GM11168 (cell line): ENCODE measurements at regions not wholly inside any gene's neighbourhood (a gene's known extent, or its start where the extent isn't known, plus 50 kb on each side); places are given as distances from the start of the nearest gene placed in this dataset.
"Not testable (repeated sequence)": the region's sequence is repeated elsewhere in the genome, so short reads cannot be mapped to it uniquely, and the experiment has no call there.

Experiments used
- in situ Hi-C: fragments of 300-500 bp; cut with MboI; formaldehyde crosslinking; loops from one replicate; pipeline ENCODE4 v1.12.0; 2022; ENCODE audit warnings: low sequenced_read_pairs; ENCODE audit not compliant: unreplicated experiment

DNA sequence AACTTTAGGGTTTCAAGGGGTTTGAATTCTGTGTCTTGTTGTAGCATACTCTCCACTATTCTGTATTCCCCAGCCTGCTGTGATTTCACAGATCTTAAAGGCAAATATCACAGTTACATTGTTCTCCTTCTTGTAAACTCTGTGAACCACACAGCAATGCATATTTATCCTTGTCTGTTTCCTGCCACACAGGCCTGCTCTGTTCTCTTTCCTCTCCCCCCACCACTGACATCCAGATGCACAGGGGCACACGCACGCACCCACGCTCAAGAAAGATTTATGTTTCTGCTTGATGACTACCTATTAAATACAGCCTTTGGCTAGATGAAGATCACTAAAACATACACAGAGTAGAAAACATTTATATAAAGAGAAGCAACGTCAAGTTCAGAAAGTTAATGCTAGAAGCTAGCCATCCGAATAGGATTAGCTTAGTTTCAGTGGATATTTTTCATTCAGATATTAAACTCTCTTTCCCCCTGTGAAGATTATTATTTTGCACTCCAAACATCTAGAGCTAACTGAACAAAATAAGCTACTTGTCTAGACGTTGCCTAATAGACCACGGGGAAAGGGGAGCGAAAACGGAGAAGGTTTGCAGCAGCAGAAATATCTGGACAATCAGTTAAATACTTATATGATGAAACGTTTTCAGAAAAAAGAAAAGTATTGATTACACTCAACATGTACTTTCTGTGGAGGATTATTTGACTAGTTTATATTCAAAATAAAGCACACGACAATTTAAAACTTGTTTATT is 193.1 kb upstream of the SEMA3C start:
- in situ Hi-C loops, result no loop called here

DNA sequence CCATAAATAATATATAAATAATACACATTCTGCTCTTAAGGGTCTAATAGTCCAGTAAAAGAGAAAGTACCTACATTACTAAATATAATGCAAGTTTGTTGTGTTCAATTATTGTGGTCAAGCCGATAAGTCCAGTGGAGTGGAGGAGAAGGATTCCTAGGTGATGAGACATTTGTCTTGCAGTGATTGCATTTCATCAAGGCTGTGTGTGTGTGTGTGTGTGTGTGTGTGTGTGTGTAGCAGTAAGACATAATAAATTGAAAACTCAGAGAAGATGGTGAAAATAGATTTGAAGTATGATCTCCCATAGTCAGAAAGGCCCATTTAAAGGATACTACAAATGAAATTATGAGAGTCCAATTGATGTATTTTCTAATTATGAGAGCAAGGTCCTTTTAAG is 192.5 kb upstream of the SEMA3C start:
- in situ Hi-C loops, result no loop called here

DNA sequence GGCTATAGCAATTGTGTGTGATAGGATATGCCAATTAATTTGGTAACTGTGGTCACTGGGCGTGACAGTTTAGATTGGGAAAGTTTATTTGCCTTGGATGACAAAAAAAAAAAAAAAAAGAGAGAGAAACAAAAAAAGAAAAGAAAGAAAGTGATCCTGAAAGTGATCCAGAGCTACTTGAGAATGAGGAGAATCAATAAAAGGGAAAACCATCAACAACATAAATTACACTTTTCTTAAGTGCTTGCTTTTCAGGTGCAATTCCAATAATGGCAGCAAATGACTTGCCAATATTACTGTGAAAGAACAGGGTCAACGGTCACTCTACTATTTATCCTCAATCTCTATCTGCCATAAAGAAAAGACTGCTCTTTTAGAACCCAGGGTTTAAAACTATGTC is 191.8 kb upstream of the SEMA3C start:
- in situ Hi-C loops, result no loop called here

DNA sequence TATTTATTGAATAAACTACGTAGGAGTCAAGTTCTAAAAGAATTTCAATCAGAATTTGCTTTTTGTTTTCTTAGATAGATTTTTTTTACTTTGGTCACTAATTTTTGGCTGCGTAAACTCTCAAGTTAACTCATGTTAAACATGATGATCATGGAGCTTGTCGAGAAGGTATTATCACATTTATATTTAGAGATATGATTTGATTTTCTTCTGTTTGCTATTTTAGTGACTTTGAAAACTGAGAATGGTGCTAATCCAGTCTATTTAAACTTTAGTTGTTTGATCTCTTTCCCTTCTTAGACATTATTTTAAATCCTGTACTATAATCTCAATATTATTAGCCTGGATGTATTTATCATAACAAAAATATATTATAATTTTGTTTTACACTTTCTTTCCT is 179.4 kb upstream of the SEMA3C start:
- in situ Hi-C loops, result no loop called here

DNA sequence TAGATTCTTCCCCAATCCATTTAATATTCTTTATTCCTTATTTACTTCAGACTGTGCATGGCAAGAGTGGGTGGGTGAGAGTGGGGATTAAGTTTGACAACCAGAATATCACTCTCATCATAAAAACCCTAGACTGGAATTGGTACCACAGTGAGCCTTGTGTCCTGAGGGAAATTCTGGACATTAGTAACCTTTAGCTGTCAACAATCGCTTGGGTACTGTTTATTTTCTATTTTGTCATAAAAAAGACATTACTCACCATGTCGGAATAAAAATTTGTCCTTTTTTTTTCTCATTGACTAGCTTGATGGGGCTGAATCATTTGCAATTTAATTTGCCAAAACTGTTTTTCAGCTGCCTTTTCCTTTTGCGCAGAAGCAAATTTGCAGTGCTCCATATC is 176.1 kb upstream of the SEMA3C start:
- in situ Hi-C loops, result no loop called here

DNA sequence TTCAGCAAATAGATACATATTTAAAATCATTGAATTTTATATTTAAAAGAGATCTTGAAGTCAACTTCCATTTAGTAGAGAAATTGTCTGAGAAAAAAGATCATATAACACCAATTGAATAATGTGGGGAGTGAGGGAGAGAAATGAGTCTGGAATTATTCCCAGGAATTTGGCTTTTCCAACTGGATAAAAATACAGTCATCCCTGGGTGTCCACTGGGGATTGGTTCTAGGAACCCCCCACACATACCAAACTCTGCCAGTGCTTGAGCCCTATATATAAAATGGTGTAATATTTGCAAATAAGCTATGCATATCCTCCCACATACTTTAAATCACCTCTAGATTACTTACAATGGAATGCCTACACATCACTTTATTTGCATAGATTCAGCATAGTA is 162.8 kb upstream of the SEMA3C start:
- in situ Hi-C loops, result no loop called here

DNA sequence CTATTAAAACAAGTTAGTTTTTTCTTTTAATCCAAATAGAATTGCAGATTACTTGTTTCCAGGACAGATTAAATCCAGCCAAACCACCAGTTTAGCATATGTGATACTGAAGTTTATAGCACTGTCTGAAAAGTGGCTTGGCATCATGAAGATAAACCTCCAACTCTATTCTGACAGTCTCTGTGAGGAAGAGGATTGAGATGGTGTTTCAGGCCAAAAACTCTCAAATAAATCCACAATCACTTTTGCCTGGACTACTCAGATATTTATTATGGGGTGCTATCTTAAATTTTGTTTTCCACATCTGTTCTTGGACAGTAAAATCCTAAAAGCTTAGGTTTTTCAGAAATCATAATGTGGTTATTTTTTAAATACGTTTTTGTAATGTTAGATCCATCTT is 161.7 kb upstream of the SEMA3C start:
- in situ Hi-C loops, result no loop called here

DNA sequence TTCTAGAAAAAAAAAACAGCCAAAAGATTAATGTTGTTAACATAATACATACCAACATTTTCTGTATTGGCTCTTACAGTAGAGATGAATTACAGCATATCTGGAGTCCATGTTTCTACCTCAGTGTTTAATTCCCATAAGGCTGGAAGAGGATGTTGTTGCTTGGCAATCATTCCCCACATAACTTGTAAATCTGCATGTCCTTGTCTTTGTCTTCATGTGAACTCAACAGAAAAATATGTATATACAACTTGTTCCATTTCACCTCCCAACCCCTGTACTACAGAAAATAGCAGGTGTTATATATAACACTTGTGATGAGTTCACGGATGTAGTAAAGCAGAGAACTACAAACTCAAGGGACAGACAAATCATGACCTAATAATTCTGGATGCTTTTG is 160.9 kb upstream of the SEMA3C start:
- in situ Hi-C loops, result no loop called here

DNA sequence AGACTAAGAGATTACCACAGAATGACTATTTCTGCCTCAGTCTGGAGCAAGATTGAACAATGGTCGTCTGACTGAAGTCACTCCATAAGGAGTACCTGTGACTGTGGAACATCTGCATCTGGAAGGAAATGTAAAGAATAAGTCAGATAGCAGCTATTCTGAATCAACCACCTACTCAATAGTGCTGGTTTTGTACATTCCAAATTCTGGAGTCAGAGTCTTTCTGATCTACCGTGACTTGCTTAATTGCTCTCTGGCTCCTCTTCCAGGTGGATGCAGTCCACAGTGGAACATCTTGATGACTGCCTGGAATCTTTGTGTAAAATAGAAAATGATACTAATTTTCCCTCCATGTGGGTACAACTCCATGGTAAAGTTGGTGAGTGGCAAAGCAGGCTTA is 156.3 kb upstream of the SEMA3C start:
- in situ Hi-C loops, result no loop called here

DNA sequence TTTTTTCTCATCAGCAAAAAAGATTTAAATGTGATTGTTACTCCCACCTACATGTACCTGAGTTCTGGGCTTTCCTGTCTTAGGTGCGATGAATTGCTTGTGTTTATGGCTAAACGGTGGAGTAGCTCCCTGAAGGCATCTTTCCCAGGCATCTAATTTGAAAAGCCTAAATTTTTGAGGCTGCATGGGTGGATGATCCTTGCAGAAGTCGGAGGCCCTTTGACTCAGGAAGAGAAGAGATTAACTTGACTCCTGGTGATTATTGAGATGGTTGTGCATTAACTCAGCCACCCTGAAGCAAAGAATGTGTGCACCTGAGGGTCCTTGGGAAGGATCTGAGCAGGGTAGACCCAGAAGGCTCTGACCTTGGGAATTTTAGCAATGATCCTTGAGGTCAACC is 155.6 kb upstream of the SEMA3C start:
- in situ Hi-C loops, result no loop called here

DNA sequence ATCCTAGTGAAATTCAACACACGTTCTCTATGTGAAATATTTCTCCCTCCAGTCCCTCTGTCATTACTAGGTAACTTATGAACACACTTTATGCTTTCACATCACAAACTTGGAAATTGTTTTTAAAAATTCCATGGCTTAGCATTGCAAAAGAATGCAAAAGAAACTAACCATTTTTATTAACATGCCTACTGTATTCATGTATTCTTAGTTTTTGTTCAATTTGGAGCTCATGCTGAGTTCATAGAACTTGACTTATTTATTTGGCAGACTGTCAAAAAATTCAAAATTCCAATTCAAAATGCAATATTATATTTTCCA is 155.0 kb upstream of the SEMA3C start:
- in situ Hi-C loops, result no loop called here

DNA sequence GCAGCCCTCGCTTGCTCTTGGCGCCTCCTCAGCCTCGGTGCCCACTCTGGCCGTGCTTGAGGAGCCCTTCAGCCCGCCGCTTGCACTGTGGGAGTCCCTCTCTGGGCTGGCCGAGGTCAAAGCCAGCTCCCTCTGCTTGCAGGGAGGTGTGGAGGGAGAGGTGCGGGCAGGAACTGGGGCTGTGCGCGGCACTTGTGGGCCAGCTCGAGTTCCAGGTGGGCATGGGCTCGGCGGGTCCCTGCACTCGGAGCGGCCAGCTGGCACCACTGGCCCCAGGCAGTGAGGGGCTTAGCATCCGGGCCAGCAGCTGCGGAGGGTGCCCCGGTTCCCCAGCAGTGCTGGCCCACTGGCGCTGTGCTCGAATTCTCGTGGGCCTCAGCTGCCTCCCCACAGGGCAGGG is 152.1 kb upstream of the SEMA3C start:
- in situ Hi-C loops, result no loop called here

DNA sequence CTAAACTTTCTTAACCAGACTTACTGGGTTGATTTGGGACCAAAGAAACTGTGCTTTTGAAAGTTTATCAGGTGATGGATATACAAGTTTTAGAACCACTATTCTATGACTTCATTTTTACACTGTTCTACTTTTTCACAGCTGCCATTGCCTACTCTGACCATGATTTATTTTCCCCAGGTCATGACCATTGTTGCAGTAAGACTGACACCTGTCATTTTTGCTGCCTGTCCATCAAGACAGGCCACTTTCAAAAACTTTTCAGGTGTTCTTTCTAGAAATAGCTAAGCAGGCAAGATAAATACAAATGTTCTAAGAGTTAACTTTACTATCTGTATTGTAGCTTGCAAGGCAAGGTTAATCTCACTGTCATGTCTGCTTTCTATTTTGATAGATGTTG is 147.9 kb upstream of the SEMA3C start:
- in situ Hi-C loops, result no loop called here

DNA sequence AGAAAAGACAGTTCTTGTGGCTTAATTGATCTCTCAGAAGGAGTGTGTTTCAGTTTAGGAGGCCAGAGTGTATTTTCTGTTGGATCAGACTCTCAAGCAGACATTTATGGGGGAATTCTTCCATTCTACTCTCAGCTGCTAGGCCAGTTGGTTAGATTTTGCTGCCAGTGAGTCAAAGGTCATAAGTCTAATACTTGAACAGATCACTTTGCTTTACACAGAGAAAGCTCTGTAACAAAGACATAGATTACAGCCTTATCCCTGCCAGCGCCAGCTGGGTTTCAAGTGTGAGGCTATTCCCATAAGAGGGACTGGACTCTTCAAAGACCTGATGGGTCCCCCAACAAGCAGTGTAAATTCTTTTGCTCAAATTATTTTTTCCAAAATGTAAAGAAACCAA is 145.6 kb upstream of the SEMA3C start:
- in situ Hi-C loops, result no loop called here

DNA sequence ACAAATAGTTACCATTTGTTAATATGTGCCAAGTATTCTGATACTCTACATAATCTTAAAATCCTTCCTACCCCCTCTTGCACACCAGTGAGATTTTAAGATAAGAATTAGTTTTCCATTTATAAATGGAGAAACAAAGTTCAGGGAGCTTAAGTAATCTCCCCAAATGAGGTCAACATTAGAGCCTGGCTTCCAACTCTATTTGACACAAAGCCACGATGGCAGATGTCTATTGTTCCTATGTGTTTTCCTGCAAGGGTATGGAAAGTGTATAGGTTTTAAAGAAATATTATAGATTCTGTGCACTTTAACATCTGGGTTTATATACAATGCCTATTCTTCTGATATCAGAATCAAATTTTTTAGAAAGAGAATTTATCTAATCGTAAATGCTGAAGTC is 143.9 kb upstream of the SEMA3C start:
- in situ Hi-C loops, result no loop called here

DNA sequence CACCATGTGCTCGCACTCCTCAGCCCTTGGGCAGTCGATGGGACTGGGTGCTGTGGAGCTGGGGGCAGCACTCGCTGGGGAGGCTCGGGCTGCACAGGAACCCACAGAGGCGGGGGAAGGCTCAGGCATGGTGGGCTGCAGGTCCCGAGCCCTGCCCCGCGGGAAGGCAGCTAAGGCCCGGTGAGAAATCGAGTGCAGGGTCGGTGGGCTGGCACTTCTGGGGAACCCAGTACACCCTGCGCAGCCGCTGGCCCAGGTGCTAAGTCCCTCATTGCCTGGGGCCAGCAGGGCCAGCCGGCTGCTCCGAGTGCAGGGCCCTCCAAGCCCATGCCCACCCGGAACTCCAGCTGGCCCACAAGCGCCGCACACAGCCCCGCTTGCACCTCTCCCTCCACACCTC is 138.6 kb upstream of the SEMA3C start:
- in situ Hi-C loops, result not testable (repeated sequence)

DNA sequence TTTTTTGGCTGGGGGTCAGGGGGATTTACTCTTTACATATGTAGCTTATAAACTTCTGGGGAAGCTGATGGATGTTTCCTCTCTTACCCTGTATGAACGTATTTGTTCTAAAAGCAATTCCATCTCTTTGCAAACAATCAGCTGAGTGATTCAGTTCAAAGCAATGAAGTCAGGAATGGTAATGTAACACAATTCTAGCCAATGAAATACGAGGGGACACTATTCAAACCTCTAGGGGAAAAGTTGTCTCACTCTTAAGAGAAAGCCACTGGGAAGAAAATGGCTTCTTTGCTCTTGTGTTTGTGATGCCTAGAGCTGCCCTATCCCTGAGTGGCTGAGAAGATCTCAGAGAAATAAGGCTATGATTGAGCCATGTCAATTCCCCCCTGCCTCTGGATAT is 134.8 kb upstream of the SEMA3C start:
- in situ Hi-C loops, result no loop called here

DNA sequence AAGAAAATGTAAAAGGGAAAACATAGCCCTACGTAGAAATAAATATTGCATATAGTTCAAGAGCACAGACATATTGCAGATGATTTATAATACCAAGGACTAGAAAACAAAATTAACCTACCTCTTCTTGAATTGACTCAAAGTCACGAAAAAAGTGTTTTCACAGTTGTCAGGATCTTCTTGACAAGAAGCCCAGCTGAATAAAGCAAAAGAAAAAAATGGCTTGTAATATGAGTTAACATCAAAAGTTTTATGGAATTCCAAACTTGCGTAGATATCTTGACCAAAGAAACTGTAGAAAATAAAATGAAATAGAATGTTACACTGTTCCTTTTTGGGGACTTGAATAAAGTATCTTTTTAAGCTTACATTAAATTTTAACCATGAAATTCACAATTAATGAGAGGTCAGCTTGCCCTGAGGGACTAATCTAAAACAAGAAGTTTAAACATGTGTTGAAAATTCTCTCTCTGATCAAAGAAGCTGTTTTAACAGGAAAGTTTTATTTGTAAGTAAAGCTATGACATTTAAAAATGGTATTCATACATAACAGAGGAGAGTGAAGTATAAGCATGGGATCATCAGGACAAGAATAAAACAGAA is 133.1 kb upstream of the SEMA3C start:
- in situ Hi-C loops, result no loop called here

DNA sequence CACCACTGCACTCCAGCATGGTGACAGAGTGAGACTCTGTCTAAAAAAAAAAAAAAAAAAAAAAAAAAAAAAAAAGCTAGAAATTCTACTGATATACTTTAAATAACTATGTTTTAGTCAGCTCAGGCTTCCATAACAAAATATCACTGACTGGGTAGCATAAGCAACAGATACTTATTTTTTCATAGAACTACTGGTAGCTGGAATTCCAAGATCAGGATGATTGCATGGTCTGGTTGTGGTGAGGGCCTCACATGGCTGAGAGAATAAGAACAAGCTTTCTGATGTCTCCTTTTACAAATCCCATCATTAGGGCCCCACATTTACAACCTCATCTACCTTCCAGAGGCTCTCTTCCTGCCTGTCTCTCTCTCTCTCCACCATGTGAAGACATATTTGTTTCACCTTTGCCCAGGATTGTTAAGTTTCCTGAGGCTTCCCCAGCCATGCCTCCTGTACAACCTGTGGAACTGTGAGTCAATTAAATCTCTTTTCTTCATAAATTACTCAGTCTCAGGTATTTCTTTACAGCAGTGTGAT is 126.7 kb upstream of the SEMA3C start:
- in situ Hi-C loops, result no loop called here

DNA sequence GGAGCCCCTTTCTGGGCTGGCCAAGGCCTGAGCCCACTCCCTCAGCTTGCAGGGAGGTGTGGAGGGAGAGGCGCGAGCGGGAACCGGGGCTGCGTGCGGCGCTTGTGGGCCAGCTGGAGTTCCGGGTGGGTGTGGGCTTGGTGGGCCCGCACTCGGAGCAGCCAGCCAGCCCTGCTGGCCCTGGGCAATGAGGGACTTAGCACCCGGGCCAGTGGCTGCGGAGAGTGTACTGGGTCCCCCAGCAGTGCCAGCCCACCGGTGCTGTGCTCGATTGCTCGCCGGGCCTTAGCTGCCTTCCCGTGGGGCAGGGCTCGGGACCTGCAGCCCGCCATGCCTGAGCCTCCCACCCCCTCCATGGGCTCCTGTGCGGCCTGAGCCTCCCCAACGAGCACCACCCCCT is 123.8 kb upstream of the SEMA3C start:
- in situ Hi-C loops, result not testable (repeated sequence)

DNA sequence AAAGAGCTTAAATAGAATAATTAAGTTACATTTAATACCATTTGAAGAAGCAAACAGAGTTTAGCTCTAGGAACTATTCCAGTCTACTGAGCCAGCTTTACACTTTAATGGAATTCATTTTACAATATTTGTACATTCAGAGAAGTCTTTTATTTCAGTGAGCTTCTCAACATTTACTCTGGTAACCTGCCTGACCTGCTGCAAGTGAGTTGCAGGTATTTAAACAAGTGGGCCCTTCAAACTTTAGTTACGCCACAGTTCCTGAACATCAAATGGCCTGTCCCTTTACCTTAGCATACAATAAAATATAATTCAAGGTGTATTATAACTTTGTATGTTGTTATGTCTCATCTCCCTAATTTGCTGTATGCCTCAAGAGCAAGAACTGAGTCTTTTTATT is 121.6 kb upstream of the SEMA3C start:
- in situ Hi-C loops, result no loop called here

DNA sequence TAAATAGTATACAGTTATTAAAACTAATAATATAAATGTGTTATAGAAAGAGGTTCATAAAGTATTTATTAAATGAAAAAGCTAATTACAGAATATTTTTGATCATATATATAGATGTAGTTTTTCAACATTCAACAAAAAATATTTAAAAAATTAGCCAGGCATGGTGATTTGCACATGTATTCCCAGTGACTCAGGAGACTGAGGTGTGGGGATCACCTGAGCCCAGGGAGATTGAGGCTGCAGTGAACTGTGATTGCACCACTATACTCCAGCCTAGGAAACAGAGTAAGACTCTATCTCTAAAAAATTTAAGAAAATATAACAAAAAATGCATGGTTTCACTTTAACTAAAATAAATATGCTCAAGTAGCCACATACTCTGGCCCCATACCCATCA is 118.0 kb upstream of the SEMA3C start:
- in situ Hi-C loops, result no loop called here
